ENCODE measurements at regions not wholly inside any gene's neighbourhood (a gene's known extent, or its start where the extent isn't known, plus 50 kb on each side); places are given as distances from the start of the nearest gene placed in this dataset.

DNA sequence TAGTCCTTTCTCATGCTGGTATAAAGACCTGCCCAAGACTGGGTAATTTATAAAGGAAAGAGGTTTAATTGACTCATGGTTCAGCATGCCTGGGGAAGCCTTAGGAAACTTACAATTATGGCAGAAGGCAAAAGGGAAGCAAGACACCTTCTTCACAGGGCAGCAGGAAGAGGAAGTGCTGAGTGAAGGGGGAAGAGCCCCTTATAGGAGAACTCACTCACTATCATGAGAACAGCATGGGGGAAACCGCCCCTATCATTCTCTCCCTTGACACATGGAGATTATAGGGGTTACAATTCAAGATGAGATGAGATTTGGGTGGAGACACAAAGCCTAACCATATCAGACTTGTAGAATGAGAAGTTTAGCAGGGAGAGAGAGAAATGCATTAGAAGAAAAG, 373.3 kb upstream of the DIAPH2 start:
- no peak for DNase-seq (ENCODE audit: low read depth)

DNA sequence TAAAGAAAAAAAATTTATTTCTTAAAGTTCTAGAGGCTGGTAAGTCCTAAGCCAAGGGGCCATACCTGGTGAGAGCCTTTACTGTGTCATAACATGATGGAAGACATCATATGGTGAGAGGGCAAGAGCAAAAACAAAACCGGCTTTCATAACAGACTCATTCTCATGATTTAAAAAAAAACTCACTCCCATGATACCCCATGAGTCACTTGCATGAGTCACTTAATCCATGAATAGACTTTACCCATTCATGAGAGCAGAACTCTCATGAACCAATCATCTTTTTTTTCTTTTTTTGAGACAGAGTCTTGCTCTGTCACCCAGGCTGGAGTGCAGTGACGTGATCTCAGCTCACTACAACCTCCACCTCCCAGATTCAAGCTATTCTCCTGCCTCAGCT, 369.7 kb upstream of the DIAPH2 start:
- peak; percentile 52 for DNase-seq (ENCODE audit: low read depth)

DNA sequence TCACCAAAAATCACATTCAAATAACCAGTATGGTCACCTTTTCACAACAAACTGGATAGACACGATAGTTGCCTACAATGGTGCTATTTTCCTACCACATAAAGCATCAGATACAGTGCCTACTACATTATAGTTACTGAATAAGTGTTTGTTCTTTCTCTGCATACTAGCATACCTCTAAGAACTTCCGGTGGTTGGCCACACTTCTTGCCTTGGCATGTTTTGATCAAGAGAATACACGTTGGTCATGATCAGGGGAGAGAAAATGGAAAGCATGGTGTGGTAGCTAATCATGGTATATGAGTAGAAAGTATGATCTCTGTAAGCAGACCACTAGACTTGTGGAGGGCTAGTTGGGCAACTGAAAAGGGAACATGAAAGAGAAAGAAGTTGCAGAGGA, 322.8 kb upstream of the DIAPH2 start:
- DNase-seq (ENCODE audit: low read depth) = no peak

DNA sequence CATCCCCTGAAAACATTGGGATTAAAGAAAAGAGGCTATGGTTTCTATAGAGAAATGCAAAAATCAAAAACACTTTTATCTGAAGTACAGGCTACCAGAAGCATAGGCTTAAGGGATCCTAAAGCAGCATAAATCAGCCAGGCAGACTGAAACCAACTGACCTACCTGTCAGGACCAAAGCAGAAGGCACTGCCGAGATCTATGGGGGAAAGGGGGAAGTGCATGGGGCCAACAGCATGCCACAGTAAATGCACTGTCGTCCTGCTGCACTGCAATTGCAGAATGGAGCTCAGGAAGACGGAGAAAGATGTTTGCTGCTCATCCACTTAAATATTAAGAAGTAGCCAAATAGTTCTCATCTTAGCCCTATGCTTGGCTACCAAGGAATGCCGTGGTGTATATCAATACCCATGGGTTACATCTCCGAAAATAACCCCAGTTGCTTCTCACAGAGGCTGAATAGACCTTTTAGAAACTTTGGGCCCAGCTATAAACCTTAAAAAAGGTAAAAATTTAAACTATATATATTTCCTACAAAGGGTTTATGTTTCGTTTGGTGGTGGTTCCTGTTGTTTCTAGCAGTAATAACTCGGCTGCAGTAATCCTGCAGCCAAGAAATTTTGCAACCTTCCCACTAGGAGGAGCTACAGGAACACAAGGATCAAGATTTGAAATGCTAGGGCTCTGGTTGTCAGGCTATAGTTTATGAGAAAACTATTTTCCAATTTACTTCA, 312.2 kb upstream of the DIAPH2 start:
- DNase-seq (ENCODE audit: low read depth) = peak; percentile 23

DNA sequence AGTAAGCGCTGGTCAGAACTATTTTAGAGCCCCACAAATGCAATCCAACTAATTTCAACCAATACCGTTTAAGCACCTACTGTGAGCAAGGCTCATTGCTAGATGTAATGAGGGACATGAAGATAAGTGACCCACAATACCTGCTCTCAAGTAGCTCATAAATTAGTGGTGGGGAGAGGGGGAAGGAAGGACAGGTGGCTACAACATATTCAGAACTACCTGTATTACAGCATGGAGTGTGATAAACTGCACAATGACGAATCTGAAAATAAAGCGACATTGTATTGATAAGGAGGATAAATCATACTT, 311.6 kb upstream of the DIAPH2 start:
- no peak for DNase-seq (ENCODE audit: low read depth)

DNA sequence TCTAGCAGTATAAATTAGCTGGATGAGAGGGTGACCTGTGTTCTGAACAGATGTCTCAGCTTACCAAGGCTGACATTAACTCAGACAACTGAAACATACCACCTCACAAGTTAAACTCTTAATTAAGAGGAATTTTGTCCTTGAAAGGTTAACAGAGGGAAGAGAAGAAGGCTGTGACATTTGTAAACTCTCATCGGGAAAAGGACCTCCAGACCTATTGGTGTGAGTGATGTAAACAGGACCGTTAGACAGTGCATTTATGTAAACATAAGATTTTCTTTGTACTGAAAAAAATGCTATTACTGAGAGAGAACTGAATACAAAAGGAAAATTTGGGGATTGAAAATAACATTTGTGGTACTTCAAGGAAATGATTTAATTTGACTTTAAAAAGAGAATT, 308.4 kb upstream of the DIAPH2 start:
- no peak for DNase-seq (ENCODE audit: low read depth)

DNA sequence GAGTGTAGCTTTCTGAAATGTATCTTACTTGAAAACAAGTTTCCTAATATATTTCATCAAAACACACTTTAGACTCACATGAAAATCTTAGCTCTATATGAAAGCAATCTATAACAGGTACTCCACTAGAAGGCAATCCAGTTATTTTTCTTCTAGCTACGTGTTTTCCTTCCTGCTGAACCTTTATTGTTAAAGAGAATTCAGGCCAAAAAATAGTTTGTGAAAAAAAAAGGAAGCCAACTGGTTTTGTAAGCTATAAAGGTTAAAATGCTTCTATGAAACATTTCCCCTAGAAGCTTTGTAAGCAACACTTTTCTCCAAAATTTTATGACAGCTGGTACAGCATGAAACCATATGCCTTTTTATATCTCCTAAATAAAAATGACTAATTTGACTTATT, 304.7 kb upstream of the DIAPH2 start:
- no peak for DNase-seq (ENCODE audit: low read depth)

DNA sequence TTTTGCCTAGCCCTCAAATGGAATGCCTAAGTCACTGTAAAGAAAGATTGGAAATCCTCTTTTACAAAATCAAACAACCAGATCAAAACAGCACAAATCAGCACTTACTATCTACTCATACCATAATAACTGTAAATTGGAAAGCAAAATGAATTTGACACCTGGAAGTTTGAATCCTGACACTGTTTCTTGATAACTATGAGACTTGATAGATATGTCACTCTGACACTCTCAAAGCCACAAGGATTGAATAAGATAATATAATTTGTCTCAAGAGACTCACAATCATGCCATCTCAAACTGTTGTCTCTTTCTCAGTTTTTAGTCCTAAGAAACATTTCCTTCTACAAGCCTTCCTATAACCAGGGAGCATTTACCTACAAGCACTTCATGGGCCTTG, 302.6 kb upstream of the DIAPH2 start:
- no peak for DNase-seq (ENCODE audit: low read depth)

DNA sequence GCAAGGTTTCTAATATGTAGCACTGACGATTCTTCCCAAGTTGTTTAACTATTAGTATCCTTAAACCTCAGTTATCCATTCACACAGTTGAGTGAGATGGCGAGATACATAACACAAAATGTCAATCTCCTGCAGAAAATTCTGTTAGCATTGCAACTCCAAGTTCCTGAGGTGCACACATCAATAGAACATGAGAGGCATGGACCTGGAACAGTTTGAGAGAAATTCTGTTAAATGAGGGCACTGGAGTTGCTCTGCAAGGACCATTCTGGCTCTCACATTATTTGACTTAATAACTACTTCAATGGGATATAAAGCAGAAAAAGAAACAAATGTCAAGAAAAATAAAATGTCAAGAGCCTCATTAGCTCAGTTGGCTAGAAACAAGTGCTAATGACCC, 301.2 kb upstream of the DIAPH2 start:
- DNase-seq (ENCODE audit: low read depth) = no peak

DNA sequence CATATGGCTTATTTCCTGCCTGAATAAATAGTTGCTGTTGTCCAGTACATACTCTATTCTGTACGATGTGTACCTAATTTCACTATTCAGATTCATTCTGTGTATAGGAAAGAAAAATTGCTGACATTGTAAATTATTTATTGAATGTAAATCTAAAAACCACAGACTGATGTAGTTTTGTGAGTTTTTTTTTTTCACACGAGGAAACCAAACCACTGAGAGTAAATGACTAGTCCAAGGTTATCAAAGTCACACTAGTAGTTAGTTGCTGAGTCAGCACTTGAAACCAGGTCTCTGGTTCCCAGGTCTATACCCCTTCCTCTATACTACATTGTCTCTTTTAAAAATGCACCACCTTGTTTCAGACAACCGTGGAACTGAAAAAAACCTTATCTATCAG, 298.3 kb upstream of the DIAPH2 start:
- no peak for DNase-seq (ENCODE audit: low read depth)

DNA sequence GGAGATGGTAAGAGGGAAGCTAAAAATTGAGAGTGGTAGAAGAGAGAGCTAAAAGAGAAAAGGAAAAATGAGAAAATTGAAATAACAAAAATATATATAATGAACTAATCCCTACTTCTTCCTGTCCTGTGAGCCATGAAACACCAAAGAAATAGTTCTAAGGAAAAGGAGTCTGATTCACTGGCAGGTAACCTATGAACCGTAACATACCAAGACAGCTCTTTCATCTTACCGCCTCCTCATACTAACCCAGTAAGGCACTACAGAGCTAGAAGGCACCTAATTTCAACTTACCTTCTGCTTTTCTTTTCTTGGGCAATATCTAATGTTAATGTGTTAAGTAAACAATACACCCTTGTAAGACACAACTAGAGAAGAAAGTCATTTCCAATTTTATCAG, 297.7 kb upstream of the DIAPH2 start:
- no peak for DNase-seq (ENCODE audit: low read depth)

DNA sequence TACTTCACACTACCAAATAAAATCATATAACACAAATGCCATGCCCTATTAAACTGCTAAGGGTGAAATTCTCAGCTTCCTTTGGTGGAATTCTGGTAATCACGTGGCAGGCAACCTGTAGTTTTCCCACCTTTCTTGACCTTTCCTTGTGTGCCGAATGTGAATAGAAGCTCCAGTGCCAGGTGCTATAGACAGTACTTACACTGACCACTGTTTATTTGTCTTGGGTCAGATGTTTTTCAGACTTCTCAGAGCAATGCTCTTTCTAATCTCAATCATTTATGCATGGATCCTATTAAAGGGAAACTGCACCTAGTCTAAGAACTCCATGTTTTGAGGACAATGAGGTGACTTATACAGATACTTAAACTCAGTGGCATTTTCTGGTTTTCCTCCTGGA, 296.8 kb upstream of the DIAPH2 start:
- no peak for DNase-seq (ENCODE audit: low read depth)

DNA sequence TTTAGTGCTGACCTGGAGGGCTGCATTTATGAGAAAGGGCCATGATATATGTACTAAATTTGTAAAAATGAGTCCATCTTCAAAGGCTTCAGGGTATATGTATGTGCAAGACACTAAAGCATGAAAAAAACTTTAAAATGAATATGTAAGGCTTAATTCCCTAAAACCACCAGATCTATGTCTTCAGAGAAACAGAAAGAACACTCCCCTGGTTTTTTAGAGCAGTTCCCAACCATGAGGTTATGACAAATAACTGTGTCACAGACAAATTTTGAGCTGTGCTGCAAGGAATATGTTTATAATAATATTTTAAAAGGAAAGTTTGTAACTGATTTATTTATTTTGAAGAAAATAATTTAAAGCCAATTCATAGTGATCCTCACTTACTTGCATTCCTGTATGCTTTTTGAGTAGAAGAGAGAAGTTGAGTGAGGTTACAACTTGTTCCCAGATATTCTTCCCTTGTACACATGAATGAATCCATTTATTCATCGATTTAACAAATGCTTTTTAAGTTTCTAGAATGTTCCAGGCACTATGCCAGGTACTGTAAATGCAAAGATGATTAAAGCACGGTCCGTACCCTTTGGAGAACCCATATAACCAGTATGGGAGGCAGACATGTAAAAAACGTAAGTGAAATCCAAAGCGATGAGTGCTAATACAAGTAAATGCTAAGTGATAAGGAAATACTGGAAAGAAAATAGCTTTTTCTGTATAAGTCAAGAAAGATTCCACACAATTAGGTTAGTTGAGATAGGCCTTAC, 295.2 kb upstream of the DIAPH2 start:
- DNase-seq (ENCODE audit: low read depth) = no peak

DNA sequence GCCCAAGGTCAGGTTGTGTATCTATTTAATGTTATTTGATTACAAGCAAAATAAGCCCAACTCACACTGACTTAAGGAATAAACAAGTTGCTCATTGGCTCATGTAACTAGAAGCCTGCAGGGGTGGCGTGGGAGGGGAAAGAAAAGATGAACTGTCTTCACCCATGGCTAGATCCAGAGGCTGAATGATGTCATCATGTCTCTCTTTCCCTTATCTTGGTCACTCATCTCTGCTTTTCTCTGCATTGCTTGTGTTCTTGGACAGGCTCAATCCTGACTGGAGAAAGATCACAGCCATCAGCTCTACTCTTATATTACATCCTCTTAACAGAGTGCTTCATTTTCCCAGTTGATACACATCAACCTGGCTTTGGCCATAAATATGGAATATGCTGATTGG, 290.0 kb upstream of the DIAPH2 start:
- DNase-seq (ENCODE audit: low read depth) = peak; percentile 32

DNA sequence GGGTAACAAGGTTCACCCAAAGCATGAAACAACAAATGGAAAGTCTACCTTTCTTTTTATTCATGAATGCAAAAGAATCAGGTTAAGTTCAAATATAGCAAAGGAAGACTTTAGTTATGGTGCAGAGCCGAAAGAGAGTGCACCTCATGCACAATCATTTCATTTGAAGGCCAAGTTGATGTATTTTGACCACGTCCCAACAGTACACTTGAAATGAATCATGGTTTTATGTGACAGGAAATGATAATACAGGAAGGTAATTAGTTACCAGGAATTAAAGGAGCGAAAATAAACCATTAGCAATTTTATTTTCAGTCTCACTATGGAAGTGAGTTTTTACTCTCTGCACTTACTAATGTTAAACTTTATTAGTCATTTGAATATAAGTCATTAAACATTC, 281.2 kb upstream of the DIAPH2 start:
- DNase-seq (ENCODE audit: low read depth) = peak; percentile 4

DNA sequence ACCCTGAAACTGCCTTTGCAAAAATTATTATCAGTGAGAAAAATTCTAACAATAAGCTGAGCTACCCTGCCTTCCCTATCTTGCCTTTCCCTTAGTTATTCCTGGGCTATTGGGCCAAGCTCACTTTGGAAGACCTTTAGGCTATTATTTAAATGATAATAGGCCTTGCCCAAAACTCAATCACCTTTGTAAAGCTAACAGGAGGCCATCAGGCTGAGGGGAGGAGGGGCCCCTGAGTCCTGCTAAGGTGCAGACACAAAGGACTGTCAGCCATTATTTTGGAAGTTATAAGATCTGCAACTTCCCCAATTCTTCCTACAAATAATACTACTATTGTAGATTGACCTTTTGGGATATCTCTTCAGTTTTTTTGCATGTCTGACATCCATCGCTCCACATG, 278.8 kb upstream of the DIAPH2 start:
- no peak for DNase-seq (ENCODE audit: low read depth)

DNA sequence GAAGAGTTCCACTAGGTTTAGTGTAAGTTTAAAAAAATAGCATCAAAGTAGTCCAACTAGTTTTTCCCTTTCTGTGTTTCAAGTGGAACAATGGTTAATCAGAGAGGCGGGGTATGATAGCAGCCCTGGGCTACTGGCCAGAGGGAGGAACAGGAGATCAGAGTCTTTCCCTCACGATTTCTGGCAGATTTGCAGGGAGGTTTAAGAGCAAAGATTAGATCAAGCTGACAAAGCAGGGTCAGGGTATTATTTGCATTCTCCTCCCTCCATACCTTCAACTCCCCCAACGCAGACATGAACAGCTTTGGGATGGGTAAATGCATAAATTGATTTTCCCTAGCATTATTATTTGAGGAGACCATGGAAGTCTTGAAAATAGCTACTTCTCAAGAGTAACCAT, 277.6 kb upstream of the DIAPH2 start:
- peak; percentile 33 for DNase-seq (ENCODE audit: low read depth)

DNA sequence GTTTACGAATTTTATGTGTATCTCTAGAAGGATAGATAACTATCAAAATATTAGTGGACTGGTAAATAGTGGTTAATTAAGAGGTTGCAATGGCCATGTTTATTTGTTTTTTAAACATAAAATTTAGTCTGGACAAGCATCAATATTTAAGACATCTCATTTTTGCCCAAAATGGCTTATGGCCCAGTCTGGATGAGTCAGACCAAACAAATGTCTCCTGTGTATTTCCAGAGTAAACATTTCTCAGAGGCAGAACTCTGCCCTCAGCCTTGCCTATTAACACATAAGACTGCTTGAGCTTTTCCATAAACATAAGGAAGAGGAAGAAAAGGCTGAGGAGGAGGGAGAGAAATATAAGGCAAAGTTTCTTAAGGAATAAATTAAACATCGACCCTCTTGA, 277.1 kb upstream of the DIAPH2 start:
- DNase-seq (ENCODE audit: low read depth) = peak; percentile 46

DNA sequence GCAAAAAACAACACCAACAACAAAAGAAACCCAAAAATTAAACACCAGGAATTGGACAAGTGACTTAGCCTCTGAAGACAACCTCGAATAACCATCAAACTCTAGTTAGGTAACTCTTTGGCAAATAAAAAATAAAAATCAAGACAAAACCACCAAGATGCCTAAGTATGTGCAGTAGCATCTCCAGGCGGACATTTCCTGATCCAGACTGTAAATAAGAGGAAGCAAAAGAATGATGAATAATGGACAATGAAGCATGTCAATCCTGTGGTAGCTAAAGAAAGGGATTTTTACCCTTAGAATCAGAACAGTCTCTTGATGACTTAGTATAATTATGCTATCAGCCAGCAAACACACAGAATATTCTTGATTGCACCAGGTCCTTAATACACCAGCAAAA, 276.7 kb upstream of the DIAPH2 start:
- no peak for DNase-seq (ENCODE audit: low read depth)

DNA sequence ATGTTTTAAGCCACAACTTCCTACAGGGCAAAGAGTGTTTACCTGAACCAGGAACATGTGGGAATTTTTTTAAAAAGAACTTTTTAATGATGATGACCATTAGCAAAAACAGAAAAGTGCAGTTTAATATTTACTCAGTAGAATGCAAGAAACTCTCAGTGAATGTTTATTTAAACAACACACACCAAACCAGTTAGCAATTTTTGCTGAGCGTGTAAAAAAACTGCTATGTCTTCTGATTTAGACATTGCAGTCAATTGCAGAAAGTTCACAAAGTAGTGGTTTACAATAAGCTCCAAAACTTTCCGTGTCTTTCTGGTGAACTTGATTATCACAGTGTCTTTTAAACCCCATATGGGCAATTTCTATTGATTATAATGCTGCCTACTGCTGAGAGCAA, 273.7 kb upstream of the DIAPH2 start:
- no peak for DNase-seq (ENCODE audit: low read depth)

DNA sequence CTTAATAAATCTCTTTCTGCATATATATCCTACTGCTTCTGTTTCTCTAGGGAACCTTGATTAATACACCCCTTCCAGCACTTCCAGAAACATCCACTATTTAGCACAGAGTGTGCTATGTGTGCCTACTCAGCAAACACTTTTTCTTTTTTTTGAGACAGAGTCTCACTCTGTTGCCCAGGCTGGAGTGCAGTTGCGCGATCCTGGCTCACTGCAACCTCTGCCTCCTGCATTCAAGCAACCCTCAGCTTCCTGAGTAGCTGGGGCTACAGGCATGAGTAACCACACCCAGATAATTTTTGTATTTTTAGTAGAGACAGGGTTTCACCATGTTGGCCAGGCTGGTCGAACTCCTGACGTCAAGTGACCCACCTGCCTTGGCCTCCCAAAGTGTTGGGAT, 266.9 kb upstream of the DIAPH2 start:
- no peak for DNase-seq (ENCODE audit: low read depth)

DNA sequence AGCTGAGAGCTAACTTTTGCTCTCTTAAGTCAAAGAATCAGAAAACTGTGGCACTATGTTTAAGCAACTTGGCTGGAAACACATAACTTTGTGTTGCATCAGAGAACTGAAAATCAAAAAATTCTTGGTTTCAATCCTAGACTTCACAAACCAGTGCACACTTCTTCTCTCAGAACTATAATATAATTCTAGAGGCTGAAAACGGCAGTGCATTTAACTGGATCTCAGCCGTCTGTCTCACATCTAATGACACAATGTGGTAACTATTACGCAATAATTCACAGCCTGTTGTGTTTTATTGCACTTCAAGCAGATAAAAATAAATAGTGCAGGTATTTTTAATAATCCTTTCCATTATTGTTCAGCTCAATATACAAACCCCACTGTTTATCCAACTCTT, 260.6 kb upstream of the DIAPH2 start:
- no peak for DNase-seq (ENCODE audit: low read depth)

DNA sequence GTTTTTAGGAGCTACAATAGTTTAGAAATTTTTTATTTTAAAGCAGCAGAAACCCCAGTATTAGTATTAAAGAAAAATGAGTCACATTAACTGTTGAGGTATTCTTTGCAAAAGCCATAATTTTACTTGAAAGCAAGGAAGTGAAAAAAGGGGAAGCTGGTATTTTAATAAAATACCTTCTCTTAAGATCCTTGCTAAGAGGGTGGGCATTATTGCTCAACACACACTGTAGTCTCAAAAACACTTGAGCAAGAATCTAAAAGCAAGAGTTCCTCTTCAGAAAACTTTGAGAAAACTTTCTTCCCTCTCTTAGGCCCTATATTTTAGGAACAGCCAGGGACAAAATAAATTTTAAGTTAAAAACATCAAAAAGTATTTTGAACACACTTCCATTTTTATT, 259.4 kb upstream of the DIAPH2 start:
- DNase-seq (ENCODE audit: low read depth) = no peak

Data from M059J (cell line).